ENCODE measurements at regions not wholly inside any gene's neighbourhood (a gene's known extent, or its start where the extent isn't known, plus 50 kb on each side); places are given as distances from the start of the nearest gene placed in this dataset.

DNA sequence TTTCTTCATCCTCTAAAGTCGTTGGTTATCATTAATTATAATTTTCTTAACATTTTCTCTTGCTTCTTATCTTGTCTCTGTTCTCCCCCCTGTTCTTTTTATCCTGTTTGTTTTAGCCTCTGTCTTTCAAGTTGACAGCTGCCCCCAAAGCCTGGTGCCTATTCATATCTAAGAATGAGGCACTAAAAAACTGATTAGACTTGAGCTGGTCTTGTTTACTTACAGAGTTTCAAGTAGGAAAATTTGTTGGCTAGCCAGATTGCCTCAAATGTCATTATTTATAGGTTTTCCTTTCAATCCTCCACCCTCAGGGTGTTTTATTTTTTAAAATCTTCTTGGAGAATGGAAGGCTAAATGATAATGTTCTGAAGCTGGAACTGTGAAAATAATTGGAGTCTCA lies 236.0 kb downstream of the UTP18 start:
- DNase-seq = no peak

DNA sequence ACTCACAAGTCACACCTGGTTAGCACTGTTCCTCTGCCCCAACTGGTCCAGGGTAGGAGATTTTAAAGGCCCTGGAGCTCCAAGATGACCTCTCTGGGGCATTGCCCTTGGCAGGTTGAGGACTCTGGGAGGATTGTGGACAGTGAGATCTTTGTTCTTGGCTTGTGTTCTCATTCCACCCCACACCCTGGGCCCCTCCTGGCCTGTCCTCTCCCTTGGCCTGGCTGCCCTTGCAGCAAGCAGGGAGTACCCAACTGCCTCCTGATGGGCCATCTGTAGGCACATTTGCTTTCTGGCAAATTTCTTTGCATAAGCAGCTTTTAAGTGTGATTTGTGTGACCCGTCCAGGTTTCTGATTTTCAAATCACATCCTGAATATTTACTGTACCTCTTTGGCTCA lies 239.6 kb downstream of the UTP18 start:
- DNase-seq = no peak

DNA sequence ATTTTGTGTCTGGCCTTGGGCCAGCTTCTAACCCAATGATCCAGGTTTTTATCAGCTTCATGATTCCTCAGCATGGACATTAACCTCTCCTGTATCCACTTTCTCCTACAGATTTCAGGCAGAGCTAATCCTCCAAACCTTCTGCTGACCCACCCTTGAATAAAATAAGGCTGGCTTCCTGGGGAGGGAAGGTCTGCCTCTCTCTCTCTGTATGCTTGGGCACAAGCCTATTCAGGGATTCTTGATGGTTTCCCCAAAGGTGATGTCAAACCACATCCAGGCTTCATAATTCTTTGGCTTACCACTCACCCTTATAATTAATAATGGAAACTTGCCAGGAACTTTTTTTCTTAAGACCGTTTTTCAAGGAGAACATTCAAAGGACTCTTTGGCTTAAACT lies 240.1 kb downstream of the UTP18 start:
- DNase-seq = no peak

DNA sequence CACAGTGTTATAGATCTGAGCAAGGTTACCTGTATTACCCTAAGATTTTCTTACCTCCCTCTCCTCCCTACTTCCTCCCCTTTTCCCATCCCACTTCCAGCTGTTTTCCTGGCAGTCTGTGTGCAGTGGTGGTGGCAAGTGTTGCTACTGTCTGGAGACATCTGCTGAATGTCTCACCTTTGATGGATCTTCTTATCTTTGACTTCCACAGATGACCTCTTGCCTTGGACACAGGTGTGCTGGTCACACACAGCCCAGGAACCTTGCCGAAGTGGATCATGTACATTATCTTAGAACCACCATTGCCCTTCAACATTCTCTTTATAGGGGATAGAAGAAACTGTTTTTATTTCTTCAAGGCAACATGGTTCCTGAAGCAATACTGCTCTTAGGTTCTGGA lies 245.1 kb downstream of the UTP18 start:
- DNase-seq = no peak

DNA sequence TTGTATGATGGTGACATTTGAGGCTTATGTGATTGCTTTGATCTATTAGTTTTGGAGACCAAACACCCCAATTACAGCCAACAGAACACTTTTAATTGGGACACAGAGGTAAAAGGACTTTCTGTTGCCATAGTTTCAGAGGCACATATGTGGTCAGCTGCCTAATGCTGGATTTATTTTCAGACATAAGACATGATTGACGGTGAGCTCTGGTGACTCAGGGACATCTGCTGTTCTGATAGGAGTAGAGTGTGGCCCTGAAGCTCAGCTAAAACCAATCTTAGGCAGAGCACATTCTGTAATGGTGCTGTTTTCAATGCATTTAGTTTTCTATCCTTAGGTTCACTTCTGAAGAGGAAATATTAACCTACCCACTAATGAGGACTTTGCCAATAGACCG lies 247.1 kb downstream of the UTP18 start:
- DNase-seq = no peak

DNA sequence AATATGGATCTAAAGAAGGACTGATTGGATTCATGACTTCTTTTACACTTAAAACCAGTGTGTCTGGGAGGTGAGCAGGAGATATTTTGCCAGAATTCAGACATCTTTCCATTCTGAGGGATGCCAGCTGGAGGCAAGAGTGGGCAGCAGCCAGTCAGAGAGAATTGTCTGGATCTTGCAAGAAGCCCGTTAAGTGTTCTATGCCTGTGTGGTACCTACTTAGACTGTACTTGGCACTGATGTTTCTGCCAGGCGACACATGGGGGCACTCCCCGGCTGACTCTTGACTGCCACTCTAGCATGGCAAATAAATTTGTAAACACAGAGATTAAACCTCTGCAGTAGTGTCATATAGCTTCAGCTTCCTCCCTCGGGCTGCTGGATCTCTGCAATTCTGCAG lies 247.7 kb downstream of the UTP18 start:
- DNase-seq = no peak

DNA sequence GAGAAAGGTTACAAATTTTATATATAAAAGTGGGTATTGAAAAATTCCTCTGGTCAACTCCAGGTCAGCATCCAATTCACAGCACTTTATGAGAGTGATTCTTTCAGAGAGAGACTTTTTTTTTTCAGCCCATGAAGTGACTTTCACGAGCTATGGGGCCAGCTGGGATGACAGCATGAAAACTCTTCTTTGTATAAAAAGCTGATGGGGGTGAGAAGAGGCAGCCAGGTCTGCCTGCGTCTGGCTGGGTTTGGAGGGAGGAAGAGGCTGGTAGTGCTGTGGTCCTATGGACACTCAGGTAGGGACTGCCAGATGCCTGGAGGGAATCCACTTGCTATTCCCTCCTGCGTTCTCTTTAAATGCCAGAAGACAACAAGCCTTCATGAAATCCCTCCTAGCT lies 250.6 kb downstream of the UTP18 start:
- no peak for DNase-seq

DNA sequence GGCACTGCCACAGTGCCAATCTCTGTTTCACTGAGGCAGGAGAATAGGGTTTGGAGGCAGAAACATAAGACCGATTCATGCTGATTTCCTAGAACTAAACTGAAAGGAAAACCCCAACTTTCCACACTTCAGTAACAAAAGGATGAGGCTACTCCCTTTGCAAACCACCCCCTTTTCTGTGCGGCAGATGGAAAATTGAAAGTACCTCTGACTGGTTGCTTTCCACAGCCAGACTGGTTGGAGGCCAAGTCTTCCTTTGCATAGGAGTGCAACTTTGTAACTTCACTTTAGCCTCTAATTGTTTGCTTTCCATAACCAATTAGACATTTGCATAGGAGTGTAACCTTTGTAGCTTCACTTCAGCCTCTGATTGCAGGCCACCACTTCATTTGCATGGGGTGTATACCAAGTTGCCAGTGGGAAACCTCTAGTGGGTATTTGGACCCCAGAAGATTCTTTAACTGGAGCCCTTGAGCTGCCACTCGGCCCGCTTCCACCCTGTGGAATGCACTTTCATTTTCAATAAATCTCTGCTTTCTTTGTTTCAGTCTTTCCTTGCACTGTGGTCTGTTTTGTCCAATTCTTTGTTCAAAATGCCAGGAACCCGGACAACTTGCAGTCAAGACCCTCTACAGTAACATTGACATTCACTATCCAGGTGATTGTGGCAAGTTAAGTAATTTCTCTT lies 252.0 kb downstream of the UTP18 start:
- no peak for DNase-seq

DNA sequence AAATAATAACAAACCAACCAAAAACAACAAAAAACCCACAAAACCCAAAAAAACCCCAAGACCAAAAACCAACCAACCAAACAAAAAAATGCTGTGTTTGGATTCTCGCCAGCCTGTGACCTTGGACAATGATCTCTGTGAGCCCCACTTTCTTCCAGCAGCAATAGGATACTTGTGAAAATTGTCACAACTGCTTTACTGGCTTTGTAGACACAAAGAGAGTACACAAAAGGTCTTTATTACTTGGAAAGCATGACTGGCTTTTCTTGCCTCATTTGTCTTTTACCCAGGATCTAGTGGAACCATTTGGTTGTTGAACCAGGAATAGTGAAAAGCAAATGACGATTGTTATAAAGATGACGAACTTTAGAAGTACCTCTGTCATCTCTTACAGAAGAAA lies 256.6 kb downstream of the UTP18 start:
- DNase-seq = no peak

DNA sequence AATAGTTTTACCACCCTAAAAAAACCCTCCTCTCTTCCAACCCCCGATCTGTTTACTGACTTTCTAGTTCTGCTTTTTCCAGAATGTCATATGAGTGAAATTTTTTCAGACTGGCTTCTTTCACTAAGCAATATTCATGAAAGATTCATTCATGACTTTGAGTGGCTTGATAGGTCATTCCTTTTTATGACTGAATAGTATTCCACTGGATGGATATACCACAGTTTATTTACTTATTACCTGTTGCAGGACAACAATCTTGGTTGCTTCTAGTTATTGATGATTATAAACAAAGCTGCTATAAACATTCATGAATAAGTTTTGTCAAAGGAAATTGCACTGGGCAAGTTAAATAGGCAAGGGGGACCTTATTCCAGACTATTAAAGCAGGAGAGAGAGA lies 264.2 kb downstream of the UTP18 start:
- no peak for DNase-seq

DNA sequence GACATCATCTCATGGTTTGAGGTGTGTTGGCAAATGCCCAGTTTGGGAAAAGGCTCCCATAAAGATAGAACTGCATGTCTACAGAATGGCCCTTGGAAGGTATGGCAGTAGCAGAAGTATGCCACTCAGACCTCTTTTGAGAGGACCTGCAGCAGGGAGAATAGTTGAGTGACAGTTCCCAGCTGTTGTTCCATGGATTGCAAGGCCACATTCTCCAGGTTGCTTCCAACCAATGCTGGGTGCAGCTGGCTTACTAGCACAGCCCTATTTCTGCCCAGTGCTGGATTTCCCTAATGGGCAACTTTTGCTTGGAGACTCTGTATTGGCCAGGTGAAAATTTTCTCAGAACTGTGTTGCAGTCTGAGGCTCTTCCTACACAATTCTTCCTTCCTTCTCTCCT lies 266.2 kb downstream of the UTP18 start:
- no peak for DNase-seq

DNA sequence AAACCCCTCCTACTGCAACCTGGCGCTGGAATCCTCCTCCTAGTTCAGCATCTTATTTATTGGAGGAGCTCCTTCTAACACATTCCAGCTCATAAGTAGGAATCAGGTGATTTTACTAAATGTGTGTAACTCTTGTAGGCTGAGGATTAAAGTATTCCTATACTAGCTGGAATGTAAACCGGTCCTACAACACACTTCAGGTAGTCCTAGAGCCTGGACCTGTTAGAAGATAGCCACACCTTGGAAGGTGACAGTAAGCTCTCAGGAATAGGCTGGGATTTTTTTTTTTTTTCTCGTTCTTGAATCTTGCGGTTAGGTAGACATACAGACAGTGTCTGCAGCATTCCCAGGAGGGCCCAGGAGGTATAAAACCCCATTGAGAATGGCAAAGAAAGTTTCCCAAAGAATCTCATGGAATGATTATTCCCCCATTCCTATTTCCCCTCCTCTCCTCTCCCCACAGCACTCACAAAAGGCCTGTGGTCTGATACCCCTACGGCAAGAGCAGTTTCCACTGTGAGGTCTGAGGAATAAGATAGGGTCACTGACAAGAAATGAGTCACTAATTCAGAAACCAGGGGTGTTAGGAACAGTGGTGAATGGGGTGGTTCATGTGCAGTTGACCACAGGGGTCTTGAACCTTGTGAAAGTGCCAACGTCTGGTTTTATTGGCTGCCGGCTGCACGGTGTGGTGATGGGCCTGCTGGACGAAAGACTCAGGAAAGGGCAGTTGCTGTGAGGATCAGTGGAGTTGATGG lies 267.1 kb downstream of the UTP18 start:
- no peak for DNase-seq

DNA sequence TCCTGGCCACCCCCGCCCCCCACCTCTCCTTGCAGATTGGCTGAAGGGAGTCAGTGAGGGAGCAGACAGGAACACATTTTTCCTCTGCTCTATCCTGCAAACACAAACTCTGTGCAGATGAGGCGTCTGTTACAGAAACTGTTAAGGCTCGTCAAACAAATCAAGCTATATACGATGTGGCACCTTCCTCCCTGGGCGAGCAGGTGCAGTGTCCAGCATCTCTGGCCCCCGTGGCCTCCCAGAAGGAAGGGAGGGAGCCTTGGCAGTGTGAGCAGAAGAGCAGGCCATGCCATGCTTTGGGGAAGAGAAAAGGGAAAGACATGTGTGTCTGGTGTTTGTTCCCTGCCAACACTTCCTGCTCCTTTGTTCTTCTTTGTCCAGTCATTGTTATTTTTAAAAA lies 267.8 kb downstream of the UTP18 start:
- no peak for DNase-seq

DNA sequence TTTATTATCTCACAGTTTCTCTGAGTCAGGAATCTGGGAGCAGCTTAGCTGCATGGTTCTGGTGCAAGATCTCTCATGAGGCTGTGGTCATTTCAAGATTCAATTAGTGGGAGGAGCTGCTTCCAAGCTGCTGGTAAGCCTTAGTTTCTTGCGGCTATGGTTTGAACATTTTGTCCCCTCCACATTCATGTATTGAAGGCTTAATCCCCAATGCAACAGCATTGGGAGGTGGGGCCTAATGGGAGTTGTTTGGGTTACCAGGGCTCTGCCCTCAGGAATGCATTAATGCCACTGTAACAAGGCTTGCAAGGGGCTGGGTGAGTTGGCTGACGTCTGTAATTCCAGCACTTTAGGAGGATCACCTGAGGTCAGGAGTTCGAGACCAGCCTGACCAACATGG lies 272.9 kb downstream of the UTP18 start:
- no peak for DNase-seq

DNA sequence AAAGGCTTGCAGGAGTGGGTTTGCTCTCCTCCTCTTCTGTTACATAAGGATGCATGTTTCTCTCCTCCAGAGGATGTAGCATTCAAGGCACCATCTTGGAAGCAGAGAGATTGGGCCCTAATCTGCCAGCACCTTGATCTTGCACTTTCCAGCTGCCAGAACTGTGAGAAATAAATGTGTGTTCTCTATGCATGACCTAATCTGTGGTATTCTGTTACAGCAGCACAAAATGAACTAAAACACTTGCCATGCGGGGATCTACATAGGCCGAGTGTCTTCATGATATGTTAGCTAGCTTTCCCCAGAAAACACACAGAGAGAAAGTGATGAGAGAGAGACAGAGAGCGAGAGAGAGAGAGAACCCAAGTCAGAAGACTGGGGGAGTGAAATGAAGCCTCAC lies 273.5 kb downstream of the UTP18 start:
- DNase-seq = no peak

DNA sequence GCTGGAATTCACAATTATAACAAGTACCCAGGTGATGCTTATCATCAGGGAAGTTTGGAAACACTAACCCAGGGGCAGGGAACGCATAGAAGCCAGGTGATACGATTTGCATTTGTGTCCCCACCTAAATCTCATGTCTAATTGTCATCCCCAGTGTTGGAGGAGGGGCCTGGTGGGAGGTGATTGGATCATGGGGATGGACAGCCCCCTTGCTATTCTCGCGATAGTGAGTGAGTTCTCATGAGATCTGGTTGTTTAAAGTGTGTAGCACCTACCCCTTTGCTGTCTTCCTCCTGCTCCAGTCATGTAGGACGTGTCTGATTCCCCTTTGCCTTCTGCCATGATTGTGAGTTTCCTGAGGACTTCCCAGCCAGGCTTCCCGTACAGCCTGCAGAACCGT lies 276.3 kb downstream of the UTP18 start:
- no peak for DNase-seq

DNA sequence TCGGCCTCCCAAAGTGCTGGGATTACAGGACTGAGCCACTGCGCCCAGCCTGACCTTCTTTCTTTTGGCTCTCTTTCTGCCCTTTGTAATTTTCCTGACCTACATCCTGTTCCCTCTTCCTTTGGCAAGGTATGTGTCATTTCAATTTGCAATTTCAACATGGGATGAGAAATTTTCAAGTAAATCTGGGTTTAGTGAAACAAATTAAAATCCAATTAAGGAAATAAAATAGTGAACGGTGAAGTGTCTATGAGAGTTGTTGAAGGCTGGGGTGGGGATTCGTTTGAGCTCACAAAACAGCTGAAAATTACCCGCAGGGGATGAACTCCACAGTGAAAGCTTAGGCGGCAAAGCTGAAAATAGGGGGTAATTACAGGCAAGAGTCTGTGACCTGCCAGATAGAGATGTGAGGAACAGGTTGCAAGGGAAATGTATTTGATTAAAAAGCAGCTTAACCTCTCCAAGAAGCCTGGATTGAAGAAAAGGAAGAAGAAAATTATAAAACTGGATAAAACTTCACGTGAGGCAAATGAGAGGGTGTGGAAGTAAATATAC lies 277.7 kb downstream of the UTP18 start:
- DNase-seq = no peak

DNA sequence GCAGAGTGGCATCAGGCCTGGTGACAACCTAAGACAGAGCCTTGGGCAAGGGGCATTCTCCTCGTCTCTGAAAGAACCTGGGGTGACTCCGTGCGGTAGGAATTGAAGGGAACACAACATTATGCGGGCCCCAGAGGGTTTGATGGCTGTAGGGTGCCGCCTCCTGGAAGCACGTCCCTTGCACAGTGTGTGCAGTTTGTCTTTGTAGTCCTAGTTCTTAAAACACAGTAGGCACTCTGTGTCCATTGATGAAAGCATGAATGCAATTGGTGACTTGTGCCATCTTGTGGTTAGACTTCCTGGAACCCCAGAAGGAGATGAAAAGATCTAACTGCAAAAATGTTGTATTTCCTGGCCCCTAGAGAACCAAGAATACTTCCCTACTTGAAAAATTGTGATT lies 279.8 kb downstream of the UTP18 start:
- peak; percentile 8 for DNase-seq

DNA sequence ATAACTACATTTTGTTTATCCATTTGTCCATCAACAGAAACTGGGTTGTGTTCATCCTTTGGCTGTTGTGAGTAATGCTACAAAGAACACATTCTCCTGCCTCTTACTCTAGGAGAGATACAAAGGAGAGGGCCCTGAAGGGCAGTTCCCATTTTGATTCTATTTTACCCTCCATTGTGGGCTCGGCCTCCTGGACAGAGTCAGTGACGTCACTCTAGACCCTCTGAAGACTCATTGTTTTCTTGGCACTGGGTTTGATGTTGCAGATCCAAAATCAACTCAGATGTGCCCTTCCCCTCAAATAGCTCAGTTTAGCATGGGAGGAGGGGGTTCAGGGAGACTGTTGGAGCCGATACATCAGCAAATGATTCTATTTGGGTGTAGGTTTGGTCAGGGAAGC lies 280.9 kb downstream of the UTP18 start:
- DNase-seq = no peak

DNA sequence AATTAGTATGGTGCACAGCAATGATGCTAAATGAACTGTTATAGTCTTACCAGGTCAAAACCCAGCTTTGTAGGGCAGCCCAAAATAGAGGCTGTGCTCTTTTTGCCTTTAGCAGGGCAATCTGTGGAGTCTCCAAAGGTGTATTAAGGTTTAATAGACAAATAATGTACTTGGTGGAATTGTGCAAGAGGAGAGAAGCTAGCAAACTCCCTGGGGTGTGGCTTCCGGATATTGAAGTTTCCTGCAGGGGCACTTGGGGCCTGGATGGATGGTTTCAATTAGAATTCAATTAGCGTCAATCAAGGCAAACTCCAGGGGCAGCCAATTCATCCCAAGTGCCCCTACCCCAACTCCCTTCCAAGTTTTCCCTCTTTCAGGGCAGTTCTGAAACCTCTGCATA lies 285.8 kb downstream of the UTP18 start:
- no peak for DNase-seq

DNA sequence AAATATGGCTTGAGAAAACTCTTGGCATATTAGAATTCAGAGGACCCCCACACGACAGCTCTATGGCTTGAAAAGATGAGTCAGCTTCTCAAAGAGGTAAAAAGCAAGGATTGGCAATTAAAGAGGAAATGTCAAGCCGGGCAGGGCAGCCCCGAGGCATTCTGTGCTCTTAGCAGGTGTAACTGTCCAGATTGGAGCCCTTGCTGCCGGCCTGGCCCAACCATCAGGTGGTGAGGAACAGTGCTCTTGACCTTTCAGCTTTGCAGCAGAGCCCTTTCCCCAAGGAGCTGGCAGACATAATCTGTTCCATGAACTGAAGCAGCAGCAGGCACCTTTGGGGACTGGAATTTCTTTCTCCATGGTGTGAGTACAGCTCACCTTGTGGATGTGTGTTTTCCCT lies 287.8 kb downstream of the UTP18 start:
- no peak for DNase-seq

DNA sequence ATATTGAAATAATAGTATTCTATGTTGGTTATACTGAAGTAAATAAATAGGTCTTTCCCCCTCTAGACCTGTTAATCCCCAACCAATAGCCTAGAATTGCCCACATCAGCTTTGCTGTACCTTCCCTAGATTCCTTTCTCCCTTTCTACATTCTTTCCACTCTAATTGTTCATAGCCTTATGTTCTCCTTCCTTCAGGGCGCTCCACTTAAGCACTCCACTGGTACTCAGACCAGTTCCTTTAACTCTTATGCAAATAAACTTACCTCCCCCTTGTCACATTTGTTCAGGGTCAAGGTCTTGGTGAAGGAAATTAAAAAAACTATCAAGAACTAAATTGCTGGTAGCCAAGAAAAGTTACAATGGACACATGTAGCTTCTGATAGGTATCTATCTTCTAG lies 294.8 kb downstream of the UTP18 start:
- DNase-seq = no peak

DNA sequence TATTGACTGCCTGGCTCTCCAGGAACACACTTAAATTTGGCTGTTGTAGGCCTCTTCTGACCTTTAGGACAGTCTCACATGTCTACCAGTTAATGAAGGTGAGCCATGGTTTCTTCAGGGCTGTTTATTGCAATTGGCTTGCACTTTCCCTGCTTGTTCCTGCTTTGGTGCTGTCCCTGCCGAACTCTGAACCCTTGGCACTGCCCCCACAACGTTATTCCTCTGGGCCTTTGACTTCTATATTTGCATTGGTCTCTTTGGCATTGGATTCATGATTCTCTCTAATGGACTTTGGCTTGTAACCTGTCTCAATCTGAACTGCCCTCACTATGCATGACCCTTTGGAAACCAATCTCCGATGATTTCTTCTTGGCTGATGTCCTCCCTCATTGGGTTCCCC lies 299.4 kb downstream of the UTP18 start:
- no peak for DNase-seq

DNA sequence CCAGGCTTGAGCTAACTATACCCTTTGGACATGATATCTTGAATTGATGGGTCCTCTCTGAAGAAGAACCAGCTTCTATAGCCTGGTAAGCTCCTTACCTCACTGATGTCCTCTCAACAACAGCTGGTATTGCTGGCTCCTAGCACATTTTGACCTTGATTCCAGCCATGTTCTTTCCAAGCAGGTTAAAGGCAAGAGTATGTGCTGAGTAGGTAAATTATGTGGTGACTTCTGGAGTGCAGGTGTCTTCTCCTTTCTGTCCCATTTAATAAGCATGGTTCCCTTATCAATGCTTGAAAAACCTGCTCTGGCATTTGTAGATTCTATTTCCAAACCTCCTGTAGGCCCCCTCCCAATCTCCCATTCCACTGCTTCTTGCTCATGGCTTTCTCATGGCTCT lies 300.1 kb downstream of the UTP18 start:
- DNase-seq = no peak

DNA sequence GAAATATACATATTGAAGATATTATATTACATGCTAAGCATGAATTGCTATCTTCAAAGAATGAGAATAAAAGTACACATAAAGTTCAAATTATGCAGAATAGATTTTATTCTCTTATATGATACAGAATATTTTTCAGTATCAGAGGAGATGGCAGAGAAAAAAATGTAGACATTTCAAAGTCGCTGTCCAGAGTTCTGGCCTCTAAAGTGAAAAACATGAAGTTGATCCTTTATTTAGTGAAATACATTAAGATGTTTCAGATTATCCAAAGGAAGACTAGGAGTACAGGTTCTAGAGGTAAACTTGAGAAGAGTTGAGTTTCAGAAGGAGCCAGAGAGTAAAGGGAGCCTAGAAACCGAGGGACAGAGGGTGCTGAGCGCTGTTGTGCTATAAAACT lies 303.6 kb downstream of the UTP18 start:
- no peak for DNase-seq

Data from CD4-positive, alpha-beta T cell treated with Interleukin-4 for 4 hours (primary cell).